Keratinocyte (primary cell): ENCODE measurements at regions not wholly inside any gene's neighbourhood (a gene's known extent, or its start where the extent isn't known, plus 50 kb on each side); places are given as distances from the start of the nearest gene placed in this dataset.

ENCODE experiments used
- DNase-seq: peaks from one replicate; pipeline ENCODE4 v3.0.0-alpha.2; 2011; ENCODE audit warnings: low read depth, missing footprints, low spot score
- FAIRE-seq: peaks from 2 replicates; lab custom pipeline; 2011; peaks lifted over from hg19 to GRCh38; lab: Jason Lieb, UNC
- H2AFZ ChIP-seq: 2 replicates; pipeline ENCODE4 v1.6.0; 2012; ENCODE audit warnings: low read length, control low read depth, inconsistent platforms; ENCODE audit not compliant: control insufficient read depth
- H3K27ac ChIP-seq: 2 replicates; pipeline ENCODE4 v1.5.1; 2011; ENCODE audit warnings: low read length; ENCODE audit not compliant: control insufficient read depth, insufficient read depth
- H3K27me3 ChIP-seq: 3 replicates; pipeline ENCODE4 v1.6.0; 2011; ENCODE audit warnings: low read length; ENCODE audit not compliant: control insufficient read depth, insufficient read depth; ENCODE audit errors: extremely low read depth
- H3K36me3 ChIP-seq, 2 experiments: 2 replicates in 1 of 2; 3 replicates in 1 of 2; pipeline ENCODE4 v1.5.1; 2011; ENCODE audit warnings: low read length in 2 of 2, mild to moderate bottlenecking in 1 of 2; ENCODE audit not compliant: control insufficient read depth in 2 of 2, insufficient read depth in 2 of 2; ENCODE audit errors: extremely low read depth in 1 of 2
- H3K4me1 ChIP-seq: 3 replicates; pipeline ENCODE4 v1.5.1; 2011; ENCODE audit warnings: low read length; ENCODE audit not compliant: control insufficient read depth, insufficient read depth; ENCODE audit errors: extremely low read depth
- H3K4me2 ChIP-seq: 3 replicates; pipeline ENCODE4 v1.6.0; 2011; ENCODE audit warnings: low read depth, low read length; ENCODE audit not compliant: control insufficient read depth, insufficient read depth; ENCODE audit errors: extremely low read depth
- H3K4me3 ChIP-seq, 3 experiments: fragments of 200-600 bp in 1 of 3; sonication (generic) in 1 of 3; 2 replicates in 2 of 3; 3 replicates in 1 of 3; pipeline ENCODE4 v1.5.1; 2011 to 2016; ENCODE audit warnings: low read length in 3 of 3, mild to moderate bottlenecking in 3 of 3, control low read depth in 2 of 3, inconsistent platforms in 1 of 3, low read depth in 1 of 3, mixed read lengths in 1 of 3, mixed run types in 1 of 3, moderate library complexity in 1 of 3; ENCODE audit not compliant: control insufficient read depth in 2 of 3, insufficient read depth in 2 of 3; ENCODE audit errors: extremely low read depth in 1 of 3
- H3K79me2 ChIP-seq: 2 replicates; pipeline ENCODE4 v1.6.0; 2012; ENCODE audit warnings: low read length; ENCODE audit not compliant: control insufficient read depth, insufficient read depth
- H3K9ac ChIP-seq: 3 replicates; pipeline ENCODE4 v1.6.0; 2011; ENCODE audit warnings: low read length; ENCODE audit not compliant: control insufficient read depth, insufficient read depth; ENCODE audit errors: extremely low read depth
- H3K9me1 ChIP-seq: 3 replicates; pipeline ENCODE4 v1.6.0; 2011; ENCODE audit warnings: low read length; ENCODE audit not compliant: control insufficient read depth, insufficient read depth; ENCODE audit errors: extremely low read depth
- H3K9me3 ChIP-seq: 2 replicates; pipeline ENCODE4 v1.5.1; 2012; ENCODE audit warnings: low read depth, low read length; ENCODE audit not compliant: control insufficient read depth
- H4K20me1 ChIP-seq: 3 replicates; pipeline ENCODE4 v1.6.0; 2011; ENCODE audit warnings: low read length; ENCODE audit not compliant: control insufficient read depth, insufficient read depth; ENCODE audit errors: extremely low read depth
- CTCF ChIP-seq, 3 experiments: IDR thresholded peaks in 1 of 3; conservative IDR thresholded peaks in 1 of 3; optimal IDR thresholded peaks in 1 of 3; 2 replicates in 2 of 3; 3 replicates in 1 of 3; pipeline versions ENCODE3 to v1.5.1; 2011; ENCODE audit warnings: low read length in 3 of 3, mild to moderate bottlenecking in 3 of 3, moderate library complexity in 2 of 3, control low read depth in 1 of 3, inconsistent platforms in 1 of 3; ENCODE audit not compliant: insufficient read depth in 2 of 3; ENCODE audit errors: extremely low read depth in 1 of 3
- EZH2 ChIP-seq: IDR thresholded peaks from one replicate; pipeline ENCODE4 v1.6.1; 2012; ENCODE audit warnings: inconsistent platforms, mild to moderate bottlenecking, low read length, moderate library complexity
- dilution Hi-C: fragments of 300-500 bp; cut with MboI; formaldehyde crosslinking; loops from one replicate; pipeline ENCODE4 v1.7.0; 2020; ENCODE audit warnings: low sequenced_read_pairs; ENCODE audit not compliant: extremely low pct_ligation_motif_present

- Histone ChIP-seq H3K36me3 (no peaks in the 10 kb centered on the region), H3K9me3 (no peaks in the 10 kb centered on the region), H4K20me1 (no peaks in the 10 kb centered on the region), H3K9me1 (no peaks in the 10 kb centered on the region), H3K79me2 (no peaks in the 10 kb centered on the region), H3K4me3 (no peak overlapping the region), H3K27me3 (no peaks in the 10 kb centered on the region), H3K4me1 (peaks cover 19% of the 10 kb centered on the region), H3K4me2 (no peak overlapping the region), H3K9ac (no peak overlapping the region), H2AFZ (no peak overlapping the region), H3K27ac (no peak overlapping the region)
- no peak for TF ChIP-seq CTCF (optimal IDR thresholded peaks at IDR 0.05 in 1 of 3, IDR thresholded peaks at IDR 0.05 in 1 of 3, conservative IDR thresholded peaks at IDR 0.05 in 1 of 3; ENCODE audit: extremely low read depth in 1 of 3, insufficient read depth in 2 of 3, low read length in 3 of 3)
- no peak for TF ChIP-seq EZH2
- DNase-seq (no peak), FAIRE-seq (peak; percentile 59)
- dilution Hi-C loops, result no loop called here
Observed at GRCh38 chr4:140251571-140251970, 97.6 kb upstream of the MAML3 start.

- Histone ChIP-seq H3K9ac (no peak overlapping the region), H3K27me3 (no peaks in the 10 kb centered on the region), H3K9me3 (no peaks in the 10 kb centered on the region), H4K20me1 (no peaks in the 10 kb centered on the region), H3K4me3 (no peak overlapping the region), H3K36me3 (no peaks in the 10 kb centered on the region), H3K79me2 (no peaks in the 10 kb centered on the region), H2AFZ (no peak overlapping the region), H3K4me1 (peaks cover 15% of the 10 kb centered on the region), H3K4me2 (no peak overlapping the region), H3K27ac (no peak overlapping the region), H3K9me1 (no peaks in the 10 kb centered on the region)
- dilution Hi-C loops, result no loop called here
- TF ChIP-seq EZH2 (no peak), CTCF (optimal IDR thresholded peaks at IDR 0.05 in 1 of 3, IDR thresholded peaks at IDR 0.05 in 1 of 3, conservative IDR thresholded peaks at IDR 0.05 in 1 of 3; ENCODE audit: extremely low read depth in 1 of 3, insufficient read depth in 2 of 3, low read length in 3 of 3) (no peak)
- no peak for FAIRE-seq
- DNase-seq, result no peak
Observed at GRCh38 chr4:140250989-140251552, 97.1 kb upstream of the MAML3 start.
